GM10248 (cell line): ENCODE measurements at regions not wholly inside any gene's neighbourhood (a gene's known extent, or its start where the extent isn't known, plus 50 kb on each side); places are given as distances from the start of the nearest gene placed in this dataset.

Experiments used
- CTCF ChIA-PET: fragments of 300-600 bp; sonication (Branson Sonifier 250); formaldehyde crosslinking; extraction: SDS; loops from one replicate; lab custom pipeline; 2021; ENCODE audit warnings: antibody characterized with exemption; lab: Yijun Ruan, JAX
- POLR2A ChIA-PET: fragments of 350-650 bp; sonication (Branson Sonifier 250); formaldehyde crosslinking; extraction: SDS; loops from one replicate; lab custom pipeline; 2020; ENCODE audit warnings: antibody characterized with exemption; lab: Yijun Ruan, JAX
- DNase-seq: peaks from one replicate; pipeline ENCODE4 v3.0.0; 2012; ENCODE audit errors: extremely low spot score
- CTCF ChIP-seq: IDR thresholded peaks from 2 replicates; pipeline ENCODE4 v1.5.1; 2012; ENCODE audit warnings: mild to moderate bottlenecking, low read depth; ENCODE audit errors: extremely low read depth, missing control alignments, control extremely low read depth

DNA sequence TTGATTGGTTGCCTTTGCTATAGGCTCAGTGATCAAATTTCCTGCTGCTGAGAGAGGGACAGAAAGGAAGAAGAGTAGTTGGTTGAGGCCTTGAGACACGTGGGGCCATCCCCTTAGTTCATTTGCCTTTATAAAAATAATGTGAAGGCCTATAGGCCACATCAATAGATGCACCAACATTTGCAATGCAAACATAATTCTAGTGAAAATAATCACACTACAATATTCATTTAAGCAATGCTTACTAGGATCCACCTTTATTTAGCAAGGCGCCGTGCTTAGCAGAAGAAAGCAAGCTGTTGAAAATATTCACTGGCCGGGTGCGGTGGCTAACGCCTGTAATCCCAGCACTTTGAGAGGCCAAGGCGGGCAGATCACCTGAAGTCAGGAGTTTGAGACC is 105.3 kb upstream of the CXCR4 start:
- TF ChIP-seq CTCF = no peak
- CTCF ChIA-PET = interaction anchor here (0.9 to 1.1 kb wide), 2 partner anchors 8 to 310 kb away, joined by 3 read pairs; no protein-coding TSS in a partner anchor
- no peak for DNase-seq
- POLR2A ChIA-PET = no interaction called here

DNA sequence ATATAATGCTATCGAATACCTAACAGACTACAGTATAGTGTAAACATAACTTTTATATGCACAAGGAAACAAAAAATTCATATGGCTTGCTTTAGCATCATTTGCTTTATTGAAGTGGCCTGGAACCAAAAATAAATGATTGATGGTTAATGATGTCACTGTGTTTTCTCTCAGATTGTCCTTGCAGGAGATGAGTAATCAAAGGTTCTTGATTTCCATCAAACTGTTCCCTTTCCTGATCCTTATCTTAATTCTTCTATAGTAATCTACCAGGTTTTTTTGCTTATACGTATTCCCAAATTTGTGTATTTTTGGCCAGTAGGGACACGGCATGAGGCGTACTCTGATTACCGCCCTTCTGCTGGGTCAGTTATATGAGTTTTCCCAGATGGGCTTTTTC is 104.9 kb upstream of the CXCR4 start:
- POLR2A ChIA-PET = no interaction called here
- CTCF ChIA-PET = no interaction called here
- no peak for TF ChIP-seq CTCF
- DNase-seq = no peak

DNA sequence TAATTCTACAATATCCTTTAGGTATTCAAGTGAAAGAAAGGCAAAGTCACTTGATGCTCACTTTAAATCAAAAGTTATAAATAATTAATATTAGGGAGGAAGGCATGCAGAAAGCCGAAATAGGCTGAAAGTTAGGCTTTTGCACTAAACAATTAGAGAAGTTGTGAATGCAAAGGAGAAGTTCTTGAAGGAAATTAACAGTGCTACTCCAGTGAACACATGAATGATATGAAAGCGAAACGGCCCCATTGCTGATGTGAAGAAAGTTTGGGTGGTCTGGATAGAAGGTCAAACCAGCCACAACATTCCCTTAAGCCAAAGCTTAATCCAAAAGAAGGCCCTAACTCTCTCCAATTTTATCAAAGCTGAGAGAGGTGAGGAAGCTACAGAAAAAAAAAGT is 103.1 kb upstream of the CXCR4 start:
- no peak for TF ChIP-seq CTCF

DNA sequence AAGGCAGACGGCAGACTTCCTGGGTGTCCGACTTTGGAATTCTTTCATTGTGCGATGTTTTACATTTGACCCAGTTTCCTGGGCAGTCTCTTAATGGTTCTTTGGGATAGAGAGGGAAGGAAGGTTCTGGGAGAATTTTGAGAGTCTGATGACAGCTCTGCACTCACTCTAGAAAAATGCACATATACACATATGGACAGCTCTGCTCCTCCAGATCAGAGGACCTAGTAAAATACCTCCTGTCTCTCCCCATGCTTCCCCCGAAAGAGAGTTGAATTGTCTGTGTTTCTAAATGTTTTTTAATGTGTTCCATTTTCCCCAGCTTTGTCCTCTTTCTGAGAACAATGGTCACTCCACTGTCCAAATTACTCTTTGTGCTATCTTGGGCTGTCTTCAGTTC is 102.0 kb upstream of the CXCR4 start:
- no peak for TF ChIP-seq CTCF
- CTCF ChIA-PET = interaction anchor here (1.2 to 1.9 kb wide), 5 partner anchors 10 to 91 kb away, joined by 3 to 4 read pairs (median 4); no protein-coding TSS in a partner anchor
- DNase-seq = no peak
- POLR2A ChIA-PET = interaction anchor here (1.0 kb wide), 1 partner anchor 101 kb away, joined by 3 read pairs; no protein-coding TSS in a partner anchor

More for the DNA sequence above, 103.1 kb upstream of the CXCR4 start:
- POLR2A ChIA-PET = no interaction called here
- CTCF ChIA-PET = interaction anchor here (1.0 to 1.9 kb wide), 3 partner anchors 17 to 93 kb away, joined by 4 read pairs; no protein-coding TSS in a partner anchor
- no peak for DNase-seq

DNA sequence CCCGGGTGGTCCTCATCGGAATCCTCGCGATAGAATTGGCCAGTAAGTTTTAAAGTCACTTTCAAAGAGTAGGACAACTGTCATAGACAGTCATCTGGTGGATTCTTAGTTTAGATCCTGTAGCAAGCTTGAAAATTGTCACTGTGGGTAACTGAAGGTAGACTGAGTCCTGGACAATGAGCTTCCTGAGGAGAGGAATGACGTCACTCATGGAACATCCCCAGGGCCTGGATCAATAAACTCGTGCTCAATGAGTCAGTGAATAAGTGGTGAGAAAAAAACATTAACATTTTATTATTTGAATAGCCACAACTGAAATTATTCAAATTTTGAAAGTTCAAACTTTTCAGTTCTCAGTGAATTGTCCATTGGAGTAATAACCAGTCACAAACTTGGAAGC is 101.4 kb upstream of the CXCR4 start:
- TF ChIP-seq CTCF = no peak
- POLR2A ChIA-PET = interaction anchor here (1.0 kb wide), 1 partner anchor 101 kb away, joined by 3 read pairs; no protein-coding TSS in a partner anchor
- DNase-seq = no peak
- CTCF ChIA-PET = interaction anchor here (1.2 to 1.5 kb wide), 4 partner anchors 11 to 14 kb away, joined by 3 to 4 read pairs (median 4); no protein-coding TSS in a partner anchor

GRCh38 chr2:136217996-136218395 is 100.0 kb upstream of the CXCR4 start:
- TF ChIP-seq CTCF = no peak
- ChIA-PET CTCF (interaction anchor here (0.7 to 2.8 kb wide), 4 partner anchors 14 to 158 kb away, joined by 3 to 12 read pairs (median 3); no protein-coding TSS in a partner anchor), POLR2A (no interaction called here)
- DNase-seq = no peak
